OCI-M1 (cell line): ENCODE measurements at regions not wholly inside any gene's neighbourhood (a gene's known extent, or its start where the extent isn't known, plus 50 kb on each side); places are given as distances from the start of the nearest gene placed in this dataset.
"Not testable (repeated sequence)": the region's sequence is repeated elsewhere in the genome, so short reads cannot be mapped to it uniquely, and the experiment has no call there.

Source experiments
- DNase-seq: peaks from one replicate; lab custom pipeline; 2025; lab: John Stamatoyannopoulos, UW

DNA sequence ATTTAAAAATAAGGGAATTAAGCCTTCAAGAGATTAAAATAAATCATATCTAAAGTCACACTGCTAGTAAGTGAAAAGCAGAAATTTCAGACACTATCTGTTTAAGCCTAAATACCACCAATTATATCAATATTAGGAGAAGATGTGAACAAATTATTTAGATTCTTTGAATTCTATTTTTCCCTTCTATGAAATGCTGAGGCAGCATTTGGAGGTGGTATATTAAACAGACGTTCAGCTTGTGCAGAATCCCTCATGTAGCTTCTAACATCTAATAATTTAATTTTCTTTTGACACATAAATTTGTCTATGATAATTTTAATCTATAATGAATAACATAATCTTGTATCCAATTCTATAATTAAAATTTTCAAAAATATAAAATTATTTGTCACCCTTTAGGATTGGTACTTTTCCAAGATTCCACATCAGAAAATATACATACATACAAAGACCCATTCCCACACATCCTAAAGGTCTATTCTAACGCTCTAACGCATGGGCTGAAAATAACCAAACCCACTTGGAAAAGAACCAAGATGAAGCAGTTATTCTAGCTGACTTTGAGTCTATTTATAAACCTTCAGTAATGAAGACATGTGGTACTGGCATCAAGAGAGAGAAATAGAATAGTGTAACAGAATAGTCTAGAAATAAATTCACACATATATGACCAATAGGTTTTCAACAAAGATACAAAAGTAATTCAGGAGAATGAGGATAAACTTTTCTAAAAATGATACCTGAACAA lies 751.8 kb downstream of the GALC start:
- DNase-seq = no peak

DNA sequence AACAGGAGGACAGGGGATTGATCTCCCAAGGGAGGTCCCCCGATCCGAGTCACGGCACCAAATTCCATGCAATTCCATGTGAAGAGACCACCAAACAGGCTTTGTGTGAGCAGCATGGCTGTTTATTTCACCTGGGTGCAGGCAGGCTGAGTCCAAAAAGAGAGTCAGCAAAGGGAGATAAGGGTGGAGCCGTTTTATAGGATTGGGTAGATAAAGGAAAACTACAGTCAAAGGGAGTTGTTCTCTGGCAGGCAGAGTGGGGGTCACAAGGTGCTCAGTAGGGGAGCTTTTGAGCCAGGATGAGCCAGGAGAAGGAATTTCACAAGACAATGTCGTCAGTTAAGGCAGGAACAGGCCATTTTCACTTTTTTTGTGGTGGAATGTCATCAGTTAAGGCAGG lies 752.7 kb downstream of the GALC start:
- not testable (repeated sequence) for DNase-seq

DNA sequence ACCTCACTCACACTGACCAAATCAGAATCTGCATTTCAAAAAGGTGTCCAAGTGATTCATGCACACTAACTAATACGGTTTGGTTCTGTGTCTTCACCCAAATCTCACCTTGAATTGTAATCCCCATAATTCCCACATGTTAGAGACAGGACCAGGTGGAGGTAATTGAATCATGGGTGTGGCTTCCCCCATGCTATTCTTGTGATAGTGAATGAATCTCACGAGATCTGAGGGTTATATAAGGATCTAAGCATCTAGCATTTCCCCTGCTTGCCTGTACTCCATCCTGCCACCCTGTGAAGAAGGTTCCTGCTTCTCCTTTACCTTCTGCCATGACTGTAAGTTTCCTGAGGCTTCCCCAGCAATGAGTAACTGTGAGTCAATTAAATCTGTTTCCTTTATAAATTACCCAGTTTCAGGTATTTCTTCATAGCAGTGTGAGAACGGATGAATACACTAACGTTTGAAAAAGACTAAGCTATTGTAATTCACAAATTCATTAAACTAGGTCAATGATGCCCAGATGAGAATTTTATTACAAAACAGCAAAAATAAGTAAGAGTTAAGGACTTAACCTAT lies 759.1 kb downstream of the GALC start:
- no peak for DNase-seq

DNA sequence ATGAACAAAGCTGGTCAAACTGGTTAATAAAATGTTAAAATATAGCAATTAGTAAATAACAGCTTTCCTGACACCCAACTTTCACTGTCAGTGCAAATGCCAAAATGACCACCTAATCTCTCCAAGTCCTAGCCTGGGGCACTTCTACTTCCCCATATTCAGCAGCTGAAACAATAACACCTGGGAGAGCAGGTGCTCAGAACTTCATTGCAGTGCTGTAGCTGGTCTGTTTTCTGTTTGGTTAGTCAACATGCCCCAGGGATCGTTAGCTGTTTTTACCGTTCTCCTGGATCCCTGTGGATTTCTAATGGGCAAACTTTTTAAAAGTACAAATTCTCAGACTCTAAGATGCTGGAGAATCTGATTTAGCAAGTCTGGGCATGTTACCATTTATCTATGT lies 759.7 kb downstream of the GALC start:
- DNase-seq = no peak

DNA sequence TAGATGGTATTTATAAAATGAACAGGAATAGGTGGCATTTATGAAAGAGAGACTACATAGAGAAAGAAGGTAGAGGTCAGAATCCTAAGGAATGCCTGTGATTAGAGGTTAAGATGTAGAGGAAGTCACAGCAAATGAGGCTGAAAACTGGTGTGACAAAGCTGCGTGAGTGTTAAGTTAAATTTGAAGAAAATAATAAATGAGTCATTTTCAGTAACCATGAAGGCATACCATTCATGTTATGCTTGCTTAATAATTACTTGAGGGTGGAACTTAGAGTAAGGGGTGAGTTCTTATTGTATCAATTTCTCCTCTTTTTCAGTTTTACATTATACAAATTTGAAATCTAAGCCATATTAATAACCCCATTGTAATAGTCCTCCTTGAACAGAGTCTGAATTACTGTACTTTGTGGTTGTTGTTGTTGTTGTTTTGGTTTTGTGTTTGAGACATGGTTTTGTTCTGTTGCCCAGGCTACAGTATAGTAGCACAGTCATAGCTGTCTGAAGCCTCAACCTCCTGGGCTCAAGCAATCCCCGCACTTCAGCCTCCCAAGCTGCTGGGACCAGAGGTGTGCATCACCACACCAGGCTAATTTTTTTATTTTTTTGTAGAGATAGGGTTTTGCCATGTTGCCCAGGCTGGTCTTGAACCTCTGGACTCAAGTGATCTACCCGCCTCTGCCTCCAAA lies 761.5 kb downstream of the GALC start:
- DNase-seq = no peak

DNA sequence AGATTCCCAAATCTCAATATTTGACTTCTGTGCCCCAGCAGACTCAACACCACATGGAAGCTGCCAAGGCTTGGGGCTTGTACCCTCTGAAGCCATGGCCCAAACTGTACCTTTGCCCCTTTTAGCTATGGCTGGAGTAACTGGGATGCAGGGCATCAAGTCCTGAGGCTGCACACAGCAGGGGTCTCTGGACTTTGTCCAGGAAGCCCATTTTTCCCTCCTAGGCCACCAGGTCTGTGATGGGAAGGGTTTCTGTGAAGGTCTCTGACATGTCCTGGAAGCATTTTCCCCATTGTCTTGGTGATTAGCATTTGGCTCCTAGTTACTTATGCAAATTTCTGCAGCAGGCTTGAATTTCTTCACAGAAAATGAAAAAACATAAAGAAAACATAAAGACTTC lies 762.3 kb downstream of the GALC start:
- DNase-seq = no peak

DNA sequence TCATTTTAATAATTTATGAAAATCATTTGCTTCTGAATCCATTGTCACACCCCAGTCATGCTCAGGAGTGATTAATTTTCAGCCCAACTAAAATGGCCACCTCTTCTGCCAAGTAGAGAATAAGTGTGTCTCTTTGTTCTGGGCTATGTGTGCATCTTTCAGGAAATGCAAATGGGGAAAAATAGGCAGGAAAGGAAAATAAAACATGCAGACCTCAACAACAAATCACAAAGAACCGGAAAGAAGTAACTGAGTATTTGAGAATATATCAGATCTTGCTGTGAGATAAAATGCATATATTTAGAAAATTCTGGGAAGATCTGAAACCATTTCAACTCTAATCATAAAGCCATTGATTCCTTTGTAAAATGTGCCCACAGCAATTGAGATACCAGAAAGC lies 763.9 kb downstream of the GALC start:
- DNase-seq = no peak

DNA sequence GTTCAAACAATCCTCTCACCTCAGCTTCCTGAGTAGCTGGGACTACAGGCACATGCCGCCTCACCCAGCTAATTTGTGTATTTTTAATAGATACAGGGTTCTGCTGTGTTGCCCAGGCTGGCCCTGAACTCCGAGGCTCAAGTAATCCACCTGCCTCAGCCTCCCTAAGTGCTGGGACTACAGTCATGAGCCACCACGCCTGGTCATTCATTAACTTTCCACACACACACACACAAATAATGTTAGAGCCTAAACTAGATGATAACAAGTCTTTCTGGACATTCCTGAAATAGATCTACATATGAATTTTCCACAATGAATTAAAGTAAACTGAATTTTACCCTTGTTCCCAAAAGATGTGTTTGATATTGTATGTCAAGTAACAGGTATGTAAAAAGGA lies 776.0 kb downstream of the GALC start:
- DNase-seq = no peak

DNA sequence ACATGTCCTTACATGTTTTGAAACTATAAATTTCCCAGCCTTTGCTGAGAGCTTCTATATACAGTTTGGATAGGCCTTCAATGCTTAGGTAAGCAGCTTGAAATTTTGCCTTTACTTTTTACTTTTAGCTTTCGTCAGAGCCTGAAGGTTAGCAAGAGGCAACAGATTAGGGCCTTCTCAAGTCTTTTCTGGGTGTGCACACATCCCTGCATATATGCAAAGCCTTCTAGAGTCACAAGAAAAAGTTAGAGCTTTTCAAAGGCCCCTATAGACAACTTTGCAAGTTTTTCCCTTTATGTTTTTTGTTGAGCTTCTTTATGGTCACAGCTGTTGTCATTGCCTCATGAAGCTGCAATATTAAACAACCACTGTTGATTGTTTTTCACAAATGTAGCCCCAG lies 778.4 kb downstream of the GALC start:
- no peak for DNase-seq

DNA sequence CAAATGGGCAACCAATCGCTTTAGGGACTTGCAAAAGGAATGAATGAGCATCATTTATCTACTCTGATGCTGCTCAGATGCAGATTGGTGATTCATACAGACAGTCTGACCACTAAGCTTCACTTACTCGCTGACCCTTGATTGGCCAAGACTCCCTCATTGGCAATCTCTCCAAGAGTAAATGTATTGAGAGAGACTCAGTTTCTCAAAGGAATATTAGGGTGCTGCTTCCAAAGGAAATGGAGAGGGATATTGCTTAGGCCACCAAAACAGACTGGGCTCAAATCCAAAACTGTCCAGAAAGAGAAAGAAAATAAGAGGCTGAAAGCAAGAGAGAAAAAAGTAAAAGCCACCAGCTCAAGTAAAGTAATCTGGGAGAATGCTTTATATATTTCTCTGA lies 785.2 kb downstream of the GALC start:
- no peak for DNase-seq

DNA sequence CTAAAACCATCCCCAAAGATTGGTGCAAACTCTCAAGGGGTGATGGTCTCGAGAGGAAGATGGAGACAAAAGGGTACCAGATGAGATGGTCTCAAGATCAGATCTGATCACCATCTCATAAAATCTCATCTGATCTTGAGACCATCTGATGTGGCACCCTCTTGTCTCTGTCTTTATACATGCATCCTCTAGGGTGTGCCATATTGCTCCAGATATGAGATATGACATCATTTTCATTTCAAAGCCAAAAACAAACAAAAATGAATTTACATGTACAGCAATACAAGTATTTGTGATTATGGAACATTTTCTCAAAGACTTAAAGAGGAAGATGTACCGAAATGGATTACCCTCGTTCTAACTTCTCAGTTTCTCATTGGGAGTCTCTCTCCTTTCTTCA lies 787.2 kb downstream of the GALC start:
- DNase-seq = peak; percentile 3

DNA sequence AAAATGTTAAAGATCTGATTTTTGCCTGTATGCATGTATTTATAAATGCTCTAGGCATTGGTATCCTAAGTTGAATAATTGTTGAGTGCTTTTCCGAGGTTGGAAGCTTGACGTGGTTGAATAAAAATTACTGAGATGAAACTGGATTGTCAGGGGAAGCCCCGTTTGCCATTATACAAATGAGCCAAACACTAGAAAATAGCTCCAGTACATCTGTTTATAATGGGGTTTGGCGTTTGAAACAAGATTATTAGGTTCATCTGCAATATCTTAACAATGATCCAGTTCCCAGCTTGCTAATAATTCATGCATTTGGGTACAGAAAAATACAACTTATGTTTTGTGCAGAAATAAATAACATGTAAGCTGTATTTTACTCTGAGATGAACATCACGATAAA lies 789.6 kb downstream of the GALC start:
- no peak for DNase-seq

DNA sequence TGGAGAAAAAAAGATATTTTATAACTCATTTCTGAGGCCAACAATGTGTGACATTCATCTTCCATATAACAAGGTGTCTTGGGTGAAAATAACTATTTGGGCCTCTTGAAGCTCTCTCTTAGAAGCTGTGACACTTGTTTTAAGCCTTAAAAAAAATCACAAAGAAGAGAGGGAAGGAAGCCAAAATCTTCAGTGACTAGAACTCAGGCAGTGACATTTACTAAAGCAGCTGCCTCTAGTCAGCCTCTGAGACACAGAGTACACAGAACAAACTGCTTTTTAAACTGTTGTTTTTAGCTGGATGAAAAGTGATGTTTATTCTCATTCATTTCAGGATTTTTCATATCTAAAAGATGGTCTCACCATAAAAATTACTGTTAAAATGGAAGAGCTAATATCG lies 793.6 kb downstream of the GALC start:
- no peak for DNase-seq

DNA sequence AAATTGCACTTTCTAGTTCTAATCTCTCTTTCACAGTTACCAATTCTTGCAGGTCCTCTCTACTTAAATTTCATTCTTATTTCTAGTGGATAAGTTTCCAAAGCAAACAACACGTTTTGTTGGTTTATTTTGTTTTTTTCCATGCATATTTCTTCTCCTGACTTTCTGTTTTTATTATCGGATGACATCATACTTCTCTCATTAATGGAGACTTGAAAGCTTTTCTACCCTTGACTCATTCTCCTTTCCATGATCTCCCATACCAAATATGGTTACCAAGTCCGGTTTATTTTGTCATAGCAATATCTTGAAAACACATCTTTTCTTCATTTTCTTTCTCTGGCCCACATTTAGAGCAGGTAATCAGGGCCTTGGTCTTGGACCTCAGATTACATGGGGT lies 796.5 kb downstream of the GALC start:
- DNase-seq = no peak

DNA sequence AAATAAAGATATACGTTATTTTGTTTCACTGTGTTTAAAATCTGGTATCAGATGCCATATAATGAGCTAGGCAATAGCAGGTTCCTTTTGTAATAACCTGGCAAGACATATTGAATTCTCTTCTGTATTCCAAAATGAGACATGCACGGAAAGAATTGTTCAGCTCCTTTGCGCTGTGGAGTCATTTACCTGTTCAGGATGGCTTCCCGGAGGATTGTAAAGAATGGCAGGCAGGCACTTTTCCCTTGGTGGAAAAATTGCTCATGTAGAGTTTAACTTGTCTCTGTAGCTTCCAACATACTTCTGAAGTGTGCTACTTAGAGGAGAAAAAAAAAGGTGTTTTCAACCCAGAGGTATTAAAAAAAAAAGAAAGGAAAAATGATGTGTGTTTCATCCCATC lies 805.2 kb downstream of the GALC start:
- DNase-seq = no peak

DNA sequence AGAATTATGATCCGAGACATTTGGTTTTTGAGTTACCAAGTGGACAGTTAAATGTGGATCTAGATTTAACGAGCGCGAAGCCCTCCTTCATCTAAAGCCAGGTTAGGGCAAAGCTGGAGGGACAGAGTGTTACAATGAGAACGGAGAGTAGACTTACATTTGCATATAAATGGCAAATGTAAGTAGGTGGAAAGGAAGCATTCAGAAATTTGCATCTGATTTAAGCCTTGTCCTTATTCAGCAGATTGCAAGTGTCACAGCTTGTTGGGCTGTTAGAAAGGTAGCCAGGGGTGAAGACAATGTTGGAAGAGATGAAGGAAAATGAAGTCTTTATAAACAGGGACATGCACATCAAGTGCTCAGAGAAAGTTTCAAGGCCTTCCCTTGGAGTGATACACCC lies 806.2 kb downstream of the GALC start:
- no peak for DNase-seq

DNA sequence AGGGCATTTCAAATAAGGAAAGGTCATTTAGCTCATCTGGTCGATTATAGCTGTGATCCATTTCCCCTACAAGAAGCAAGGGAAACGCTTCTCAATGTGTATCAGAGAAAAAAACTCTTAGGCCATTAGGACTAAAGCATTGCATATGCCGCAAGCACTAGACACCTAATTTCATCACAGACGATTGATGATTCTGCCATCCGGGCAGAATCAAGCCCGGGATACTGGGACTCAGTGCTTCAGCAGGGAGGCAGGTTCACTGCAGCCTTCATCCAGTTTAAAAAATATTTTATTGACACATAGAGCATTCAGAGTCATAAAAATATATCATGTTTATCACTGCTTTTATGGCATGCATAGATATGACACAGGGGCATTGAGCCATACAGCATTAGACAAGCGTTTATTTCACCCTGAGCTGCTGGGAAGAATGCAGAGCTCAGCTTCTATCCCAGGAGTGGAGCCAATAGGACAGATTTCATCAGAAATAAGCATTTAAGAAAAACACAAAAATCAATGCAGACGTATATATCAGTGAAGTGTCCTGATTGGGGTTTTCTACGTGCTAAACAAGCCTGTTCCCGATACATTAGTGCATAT lies 806.9 kb downstream of the GALC start:
- DNase-seq = no peak

DNA sequence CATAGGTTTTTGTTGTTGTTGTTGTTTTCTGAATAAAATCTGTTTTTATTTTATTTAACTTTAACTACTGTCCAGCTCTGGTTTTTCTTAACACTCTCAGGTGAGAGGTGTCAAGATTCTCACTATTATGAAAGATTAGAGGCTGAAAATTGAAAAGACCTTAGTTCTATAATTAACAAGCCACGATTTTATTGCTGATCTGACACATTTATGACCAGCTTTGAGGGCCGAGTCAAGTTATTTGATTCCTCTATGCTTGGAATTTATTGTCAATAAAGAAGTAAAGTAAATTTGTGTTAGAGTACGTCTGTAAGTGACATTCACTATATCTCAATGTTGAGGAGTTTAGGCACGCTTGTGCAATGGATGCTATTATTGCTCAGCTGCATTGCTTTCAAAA lies 808.8 kb downstream of the GALC start:
- no peak for DNase-seq

DNA sequence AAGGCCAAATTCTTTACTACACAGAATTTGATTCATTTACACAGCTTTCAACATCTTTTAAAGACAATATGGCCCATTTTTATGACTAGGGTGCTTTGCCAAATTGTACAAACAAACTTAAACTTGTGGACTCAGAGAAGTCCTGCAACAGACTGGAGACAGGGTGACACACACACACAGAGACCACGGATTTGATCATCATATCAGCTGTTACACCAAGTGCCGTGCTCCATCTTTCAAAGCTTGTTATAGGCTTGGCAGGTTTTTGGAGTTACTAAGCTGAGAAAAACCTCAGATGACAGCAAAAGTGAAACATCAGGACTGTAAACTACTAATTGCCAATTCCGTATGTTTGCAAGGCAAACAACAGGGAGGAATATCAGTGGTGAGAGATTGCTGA lies 811.7 kb downstream of the GALC start:
- DNase-seq = no peak

DNA sequence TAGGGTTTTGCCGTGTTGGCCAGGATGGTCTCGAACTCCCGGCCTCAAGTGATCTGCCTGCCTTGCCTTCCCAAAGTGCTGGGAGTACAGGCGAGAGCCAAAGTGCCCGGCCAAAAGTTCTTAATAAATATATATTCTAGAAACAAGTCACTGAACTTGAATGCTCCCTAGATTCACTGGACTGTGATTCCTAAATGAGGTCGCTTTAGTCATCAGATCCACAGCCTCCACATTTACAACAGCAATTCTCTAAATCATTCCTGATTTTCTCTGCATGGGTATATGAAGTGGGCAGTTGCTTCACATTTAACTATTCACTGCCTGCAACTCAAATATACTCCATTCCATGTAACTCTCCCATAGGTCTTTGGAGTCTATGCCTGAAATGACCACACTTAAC lies 813.0 kb downstream of the GALC start:
- no peak for DNase-seq

DNA sequence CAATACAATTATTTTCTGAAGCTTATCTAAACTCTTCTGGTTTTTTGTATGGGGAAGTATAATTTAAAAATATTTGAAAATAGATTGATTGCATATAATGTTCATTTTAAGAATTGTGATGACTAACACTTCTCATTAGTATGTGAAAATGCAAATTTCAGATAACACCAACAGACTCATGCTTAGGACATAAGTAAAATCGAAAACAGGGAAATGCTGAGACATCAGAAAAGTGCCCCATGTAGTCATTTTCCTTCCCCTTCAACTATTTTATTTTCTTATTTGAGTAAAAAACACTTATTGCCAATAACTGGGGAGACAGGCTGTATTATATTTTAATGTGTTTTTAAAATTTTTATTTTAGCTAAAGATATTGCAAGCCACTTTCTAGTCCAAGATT lies 814.7 kb downstream of the GALC start:
- DNase-seq = no peak

DNA sequence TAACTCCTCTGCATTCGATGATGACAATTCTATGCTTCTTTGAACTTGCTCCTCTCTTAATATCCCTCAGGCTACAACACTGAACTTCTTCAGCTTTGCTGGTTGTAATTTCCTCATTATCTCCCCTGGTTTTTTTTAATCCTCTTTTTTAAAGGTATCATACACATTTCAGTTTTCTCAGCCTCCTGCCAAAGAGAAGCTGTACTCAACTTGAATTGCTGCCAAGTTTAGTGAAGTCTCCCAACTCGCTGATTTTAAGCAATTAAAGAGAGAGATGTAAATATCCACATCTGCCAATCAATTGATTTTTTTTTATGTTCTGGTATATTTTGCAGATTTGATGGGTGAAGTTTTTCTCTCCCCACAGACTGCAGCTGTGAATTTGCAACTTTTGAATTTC lies 817.8 kb downstream of the GALC start:
- no peak for DNase-seq

DNA sequence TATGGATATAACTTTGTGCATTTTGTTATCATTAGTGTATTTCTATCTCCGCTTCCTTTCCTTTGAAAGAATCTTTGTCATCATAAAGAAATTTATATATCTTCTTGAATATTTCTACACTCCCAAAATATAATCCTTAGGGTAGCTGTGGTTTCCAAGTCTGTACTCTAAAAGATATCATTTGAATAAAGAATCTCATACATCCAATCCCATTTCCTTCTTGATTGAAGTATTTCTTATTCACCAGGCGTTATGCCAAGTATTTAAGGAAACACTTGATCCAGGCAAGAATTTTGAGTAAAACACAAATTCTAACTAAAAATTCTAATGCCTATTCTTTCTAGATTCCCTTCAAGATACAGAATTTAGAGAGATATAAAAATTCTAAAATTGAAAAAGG lies 821.8 kb downstream of the GALC start:
- DNase-seq = no peak
